Stimulated activated CD4-positive, alpha-beta T cell treated with anti-CD3 and anti-CD28 coated beads, Interleukin-4, amount 100 ng/mL, for 1 hour (primary cell): ENCODE measurements at regions not wholly inside any gene's neighbourhood (a gene's known extent, or its start where the extent isn't known, plus 50 kb on each side); places are given as distances from the start of the nearest gene placed in this dataset.

Experiments used
- DNase-seq: peaks from one replicate; pipeline ENCODE4 v3.0.0-alpha.2; 2020

DNA sequence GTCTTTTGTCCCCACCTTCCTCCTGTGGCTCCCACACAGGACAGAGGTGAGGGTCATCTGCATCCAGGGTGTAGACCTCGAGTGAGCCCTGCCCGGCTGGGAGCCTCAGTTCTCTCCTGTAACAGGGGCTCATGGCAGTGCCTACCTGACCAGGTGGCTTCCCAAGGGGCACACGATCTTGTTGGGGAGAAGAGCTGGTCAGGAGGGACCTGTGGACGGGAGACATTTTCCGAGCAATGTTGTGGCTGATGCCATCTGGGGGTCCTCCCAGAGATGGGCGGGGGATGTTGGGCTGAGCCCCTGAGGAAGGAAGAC is 51.9 kb downstream of the CEBPB start:
- DNase-seq: no peak

DNA sequence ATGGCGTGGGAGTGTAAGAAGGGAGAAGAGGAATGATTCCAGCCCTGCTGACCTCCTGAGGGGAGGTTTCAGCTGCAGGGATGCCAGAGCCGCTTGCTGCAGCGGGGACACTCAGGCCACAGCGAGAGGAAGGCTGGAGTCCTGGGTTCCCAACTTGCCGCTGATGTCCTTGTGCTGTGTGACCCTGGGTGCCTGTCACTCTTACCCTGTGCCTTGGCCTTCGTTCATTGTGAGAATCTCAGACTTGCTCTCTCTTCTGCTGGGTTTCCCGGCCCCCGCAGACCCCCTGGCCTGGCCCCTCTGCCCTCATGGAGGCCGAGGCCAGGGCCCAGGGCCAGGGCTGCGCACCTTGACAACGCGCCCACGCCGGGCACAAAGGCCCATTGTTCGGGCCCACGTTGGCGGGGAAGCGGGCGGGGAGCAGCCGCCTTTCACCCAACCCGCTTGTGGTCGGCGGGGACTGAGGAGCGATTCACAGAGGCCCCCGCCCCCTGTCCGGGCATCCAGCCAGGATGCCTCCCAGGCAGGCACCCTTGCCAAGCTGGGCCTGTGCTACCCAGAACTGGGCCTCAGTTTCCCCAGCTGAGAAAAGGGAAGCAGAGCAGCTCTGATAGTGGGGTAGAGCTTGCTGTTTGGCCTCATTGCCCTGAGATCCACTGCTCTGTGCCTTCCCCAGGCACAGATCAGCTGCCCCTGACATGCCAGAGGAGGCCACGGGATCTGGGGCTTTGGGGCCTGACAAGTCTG is 52.4 kb downstream of the CEBPB start:
- no peak for DNase-seq

DNA sequence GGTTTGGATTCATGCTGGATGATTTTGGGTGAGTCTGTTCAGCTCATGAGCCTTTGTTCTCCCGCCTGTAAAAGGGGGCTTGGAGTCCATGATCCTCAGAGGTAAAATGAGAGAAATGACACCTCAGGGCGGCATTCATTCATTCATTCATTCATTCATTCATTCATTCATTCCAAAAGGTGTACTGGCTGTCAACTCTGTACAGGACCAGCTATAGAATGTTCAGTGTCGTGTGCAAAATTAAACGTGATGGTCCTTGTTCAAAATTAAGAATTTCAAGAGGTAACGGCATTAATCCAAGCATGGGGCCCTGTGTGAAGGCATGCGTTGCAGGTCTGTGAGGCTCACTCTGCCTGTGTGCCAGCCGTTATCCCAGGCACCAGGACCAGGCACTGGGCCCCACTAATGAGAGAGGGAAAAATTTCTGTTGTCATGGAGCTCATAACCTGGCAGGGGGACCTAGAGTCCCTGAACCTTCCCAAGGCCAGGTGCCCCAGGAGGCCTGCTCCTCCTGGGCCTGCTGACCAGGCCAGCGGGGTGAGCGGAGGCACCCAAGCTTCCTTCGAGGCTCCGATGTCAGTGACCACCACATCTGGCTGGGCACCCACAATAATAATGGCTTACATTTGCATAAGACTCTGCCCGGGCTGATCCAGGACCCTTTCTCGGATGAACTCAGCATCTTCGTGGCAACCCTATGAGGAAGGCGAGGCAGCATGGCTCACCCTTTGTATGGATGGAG is 53.2 kb downstream of the CEBPB start:
- DNase-seq: no peak

DNA sequence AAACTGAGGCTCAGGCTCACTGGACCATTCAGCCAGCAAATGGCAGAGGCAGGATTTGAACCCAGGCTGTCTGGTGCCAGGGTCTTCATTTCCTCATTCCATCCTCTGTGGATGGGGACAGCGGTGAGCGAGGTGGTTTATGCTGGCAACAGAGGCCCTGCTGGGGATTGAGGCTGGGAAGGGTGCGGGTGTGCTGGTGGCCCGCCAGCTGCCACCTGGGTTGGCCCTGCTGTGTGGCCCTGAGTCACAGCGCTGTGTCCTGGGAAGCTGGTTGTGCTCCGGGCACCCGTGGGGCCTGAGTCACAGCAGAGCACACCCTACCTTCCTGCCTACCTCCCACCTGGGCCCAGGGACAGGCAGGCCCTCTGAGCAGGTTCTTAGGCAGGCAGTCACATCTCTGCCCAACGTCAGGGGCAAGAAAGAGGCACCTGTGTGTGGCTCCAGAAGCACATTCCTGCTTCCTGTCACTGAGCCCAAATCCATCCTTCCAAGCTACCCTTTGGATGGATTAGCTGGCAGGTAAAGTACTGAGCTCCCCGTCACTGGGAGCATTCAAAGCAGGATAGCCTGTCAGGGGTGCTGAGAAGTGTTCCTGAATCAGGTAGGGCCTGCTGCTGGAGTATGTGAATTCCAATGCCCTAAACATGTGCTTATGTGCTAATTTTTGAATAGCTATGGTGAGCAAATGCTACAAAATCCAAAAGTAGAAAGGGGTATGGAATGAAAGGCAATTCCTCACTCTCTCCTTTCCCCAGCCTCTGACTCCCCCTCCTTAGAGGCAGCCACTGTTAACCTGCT is 53.9 kb downstream of the CEBPB start:
- DNase-seq: no peak

DNA sequence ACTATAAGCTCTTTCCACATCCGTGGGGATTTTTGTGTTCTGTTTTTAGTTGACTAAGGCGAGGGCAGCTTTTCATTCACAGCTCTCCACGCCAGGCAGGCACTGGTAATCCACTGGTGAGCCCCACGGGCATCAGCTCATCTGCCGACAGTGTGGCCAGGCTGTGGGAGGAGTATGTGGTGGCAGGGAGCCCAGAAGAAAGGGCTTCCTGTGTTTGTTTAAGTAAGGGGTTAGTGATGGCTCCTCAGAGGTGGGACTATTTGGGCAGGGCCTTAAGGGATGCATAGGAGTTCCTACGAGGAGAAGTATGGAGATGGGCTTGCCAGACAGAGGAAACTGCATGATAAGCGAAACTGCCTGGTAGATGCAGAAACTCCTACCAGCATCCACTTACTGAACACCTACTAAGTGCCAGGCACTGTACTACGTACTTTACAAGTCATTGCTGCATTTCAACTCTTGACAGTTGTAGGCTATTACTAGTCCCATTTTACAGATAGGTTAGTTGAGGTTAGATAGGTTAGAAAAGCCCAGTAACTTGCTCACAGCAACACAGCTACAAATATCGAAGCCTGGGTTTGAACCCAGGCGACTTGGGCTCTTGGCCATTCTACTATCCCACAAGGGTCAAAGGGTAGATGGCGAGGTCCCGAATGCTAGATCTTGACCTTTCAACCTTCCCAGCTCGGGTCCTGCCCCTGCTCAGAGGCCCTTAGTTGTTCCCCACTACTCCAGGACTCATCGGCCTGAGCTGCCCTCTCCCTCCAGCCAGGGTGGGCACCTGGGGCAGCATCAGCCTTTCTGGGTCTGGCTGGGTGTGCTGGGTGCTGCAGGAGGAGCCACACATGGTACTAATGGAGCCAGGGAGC is 55.1 kb downstream of the CEBPB start:
- no peak for DNase-seq

DNA sequence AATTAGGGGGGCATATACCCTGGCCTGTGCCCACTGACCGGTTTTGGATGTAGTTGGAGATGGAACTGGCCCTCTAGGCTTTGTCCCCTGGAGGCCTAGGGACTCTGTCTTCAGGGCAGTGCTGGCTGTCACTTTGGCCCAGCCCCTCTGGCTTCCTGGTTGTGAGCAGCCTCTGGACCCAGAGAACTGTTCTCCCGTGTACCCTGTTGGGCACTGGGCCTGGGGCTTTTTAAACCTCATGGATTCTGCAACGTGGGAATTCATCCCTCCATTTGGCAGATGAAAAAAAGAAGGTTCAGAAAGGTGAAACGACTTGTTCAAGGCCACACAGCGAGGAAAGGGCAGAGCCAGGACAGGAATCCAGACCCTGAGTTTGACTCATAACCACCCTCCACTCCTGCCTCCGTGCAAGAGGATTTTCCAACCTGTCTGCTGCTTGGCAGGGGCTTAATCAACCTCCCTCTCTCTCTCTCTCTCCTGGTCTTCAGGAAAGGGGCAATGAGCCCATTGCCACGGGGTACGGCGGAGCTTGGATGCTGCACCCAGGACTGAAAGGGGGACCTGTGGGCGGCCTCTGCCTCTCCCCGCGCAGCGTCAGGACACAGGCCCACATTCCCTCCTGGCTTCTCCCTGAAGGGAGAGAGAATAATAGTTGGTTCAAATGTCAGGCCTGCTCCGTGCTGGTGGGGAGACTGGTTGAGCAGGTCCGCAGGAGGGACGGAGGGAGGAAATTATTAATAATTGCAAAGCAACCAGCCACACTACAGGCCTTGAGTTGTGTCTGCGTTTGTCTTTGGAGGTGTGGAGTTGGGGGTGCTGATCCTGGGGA is 56.0 kb downstream of the CEBPB start:
- DNase-seq: no peak

DNA sequence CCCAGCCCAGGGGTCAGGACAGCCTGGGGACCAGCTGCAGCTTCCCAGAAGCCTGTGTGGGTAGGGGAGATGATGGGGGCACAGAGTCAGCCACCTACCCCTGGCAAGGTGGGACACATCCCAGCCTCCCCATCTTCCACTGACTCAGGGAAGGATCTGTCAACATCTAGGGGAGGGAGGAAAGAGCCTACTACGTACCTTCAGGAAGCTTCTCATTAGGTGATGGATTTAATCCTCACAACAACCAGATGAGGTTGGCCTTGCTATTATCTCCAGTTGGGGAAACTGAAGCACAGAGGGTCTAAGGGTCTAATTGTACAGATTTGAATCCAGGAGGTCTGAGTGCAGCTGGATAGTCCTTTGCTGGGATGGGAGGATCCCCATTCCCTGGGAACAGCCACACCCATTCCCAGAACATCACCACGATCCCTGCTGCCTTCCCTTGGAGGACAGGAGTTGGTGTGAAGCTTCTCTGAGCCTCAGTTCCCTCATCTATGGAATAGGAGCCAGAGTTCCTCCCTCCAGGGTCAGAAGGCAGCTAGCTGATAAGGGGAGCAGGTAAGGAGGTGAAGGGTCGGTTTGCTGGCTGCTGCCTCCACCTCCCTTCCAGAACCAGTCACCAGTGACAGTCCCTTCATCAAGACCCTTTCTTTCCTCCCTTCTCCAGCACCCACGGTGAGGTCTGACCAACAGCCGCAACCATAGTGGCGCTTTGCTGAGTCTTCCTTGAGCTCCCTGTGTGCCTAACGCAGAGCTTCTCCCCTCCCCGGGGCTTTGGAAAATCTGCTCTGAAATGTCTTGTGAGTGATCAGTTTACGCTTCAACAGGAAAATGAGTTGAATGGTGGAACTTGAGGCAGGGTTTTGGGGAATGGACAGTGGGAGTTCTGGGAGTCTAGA is 56.8 kb downstream of the CEBPB start:
- no peak for DNase-seq

DNA sequence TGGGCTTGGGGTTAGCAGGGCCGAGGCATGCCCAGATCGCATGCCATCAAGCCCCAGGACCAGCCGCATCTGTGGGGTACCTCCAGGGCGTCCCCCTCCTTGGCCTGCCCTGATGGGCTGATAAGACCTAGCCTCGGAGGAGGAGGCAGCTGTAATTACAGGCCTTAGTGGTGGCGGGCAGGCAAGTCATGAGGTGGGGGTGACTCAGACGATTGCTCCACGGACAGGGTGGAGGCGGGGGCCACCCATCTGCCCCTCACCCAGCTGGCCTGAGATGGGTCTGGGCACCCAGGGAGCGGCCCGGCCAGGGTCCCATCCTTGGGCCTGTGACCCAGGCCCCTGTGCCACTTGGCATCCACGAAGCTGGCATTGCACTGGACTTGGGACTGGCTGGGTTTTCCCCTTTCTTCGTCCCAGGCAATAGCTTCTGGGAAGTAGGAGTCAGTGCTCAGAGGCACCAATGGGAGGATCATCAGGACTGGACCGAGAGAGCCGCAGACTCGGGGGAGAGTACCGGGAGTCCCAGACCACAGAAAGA is 57.5 kb downstream of the CEBPB start:
- DNase-seq: no peak

DNA sequence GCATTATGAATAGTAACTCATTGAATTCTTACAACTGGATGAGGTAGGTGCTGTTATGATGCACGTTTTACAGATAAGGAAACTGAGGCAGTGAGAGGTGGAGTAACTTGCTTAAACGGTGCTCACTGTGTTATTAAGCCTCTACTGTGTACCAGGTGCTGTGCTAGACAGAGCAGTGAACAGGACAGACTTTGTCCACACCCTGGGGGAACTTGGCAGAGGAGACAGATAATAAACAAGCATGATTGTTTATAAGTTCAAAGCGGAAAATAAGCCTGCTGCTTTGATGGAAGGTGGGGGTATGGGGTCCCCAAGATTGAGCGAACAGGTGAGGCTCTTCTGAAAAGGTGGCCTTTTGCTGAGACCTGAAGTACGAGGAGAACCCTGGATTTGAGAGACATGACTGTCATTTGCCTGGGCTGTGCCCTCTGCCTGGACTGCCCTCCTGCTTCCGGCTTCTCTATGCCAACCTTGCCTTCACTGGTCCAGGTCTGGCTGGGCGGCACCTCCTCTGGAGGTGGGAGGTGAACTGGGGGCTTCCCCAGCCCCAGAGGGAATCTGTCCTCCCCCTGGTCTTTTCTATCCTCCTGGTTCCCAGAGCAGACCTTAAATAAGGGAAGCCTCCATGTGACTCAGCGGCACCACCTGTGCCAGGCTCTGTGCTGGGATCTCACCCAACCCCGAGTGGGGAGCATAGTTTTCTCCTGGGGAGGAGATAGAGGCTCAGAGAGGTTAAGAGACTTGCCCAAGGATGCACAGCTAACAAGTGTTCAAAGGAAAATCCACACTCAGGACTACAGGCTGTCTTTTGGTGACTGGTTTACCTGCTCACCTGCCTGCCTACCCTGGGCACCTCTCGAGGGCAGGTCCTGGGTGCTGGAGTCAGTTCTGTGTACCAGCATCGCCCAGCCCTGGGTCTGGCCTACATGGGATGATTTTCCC is 59.1 kb downstream of the CEBPB start:
- DNase-seq: no peak

DNA sequence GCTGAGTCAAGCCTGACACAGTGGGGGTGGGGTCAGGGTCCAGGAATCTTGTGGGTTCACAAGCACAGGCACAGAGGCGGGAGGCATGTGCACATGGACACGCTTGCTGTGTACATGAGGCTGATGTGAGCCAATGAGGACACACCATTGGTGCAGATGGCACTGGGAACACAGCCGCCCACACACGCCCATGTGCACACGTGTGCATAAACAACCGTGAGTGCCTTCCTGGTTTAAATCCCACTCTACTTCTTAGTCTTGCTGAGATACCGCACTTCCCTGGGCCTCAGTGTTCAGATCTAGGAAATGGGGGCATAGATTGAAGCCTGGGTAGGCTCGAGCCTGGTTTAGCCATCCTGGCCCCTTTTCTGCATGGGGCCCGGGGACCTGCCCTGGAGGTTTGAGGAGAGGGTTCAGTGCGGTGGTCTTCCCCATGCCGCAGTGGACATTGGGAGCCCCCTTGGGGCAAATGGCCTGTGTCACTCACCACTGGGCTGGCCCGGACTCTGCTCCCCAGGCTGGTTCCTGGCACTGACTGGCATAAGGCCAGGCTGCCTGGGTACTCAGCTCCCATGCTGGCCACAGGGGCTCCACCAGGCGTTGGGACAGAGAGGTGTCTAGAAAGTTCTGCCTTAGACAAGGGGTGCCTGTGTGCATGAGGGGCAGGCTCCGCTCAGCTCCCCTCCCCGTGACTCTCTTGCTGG is 60.2 kb downstream of the CEBPB start:
- no peak for DNase-seq

DNA sequence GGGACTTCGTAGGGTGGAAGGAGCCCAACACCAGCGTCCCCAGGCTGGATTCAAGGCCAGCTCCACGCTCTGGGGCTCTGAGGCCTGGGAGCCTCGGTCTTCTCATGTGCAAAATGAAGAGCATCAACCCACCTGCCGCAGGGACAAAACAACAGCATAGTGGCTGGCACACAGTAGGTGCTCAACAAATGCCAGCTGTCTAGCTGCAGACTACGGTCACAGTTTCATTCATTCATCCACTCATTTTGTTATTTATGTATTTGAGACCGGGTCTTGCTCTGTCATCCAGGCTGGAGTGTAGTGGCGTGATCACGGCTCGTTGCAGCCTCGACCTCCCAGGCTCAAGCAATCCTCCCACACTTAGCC is 60.7 kb downstream of the CEBPB start:
- no peak for DNase-seq

DNA sequence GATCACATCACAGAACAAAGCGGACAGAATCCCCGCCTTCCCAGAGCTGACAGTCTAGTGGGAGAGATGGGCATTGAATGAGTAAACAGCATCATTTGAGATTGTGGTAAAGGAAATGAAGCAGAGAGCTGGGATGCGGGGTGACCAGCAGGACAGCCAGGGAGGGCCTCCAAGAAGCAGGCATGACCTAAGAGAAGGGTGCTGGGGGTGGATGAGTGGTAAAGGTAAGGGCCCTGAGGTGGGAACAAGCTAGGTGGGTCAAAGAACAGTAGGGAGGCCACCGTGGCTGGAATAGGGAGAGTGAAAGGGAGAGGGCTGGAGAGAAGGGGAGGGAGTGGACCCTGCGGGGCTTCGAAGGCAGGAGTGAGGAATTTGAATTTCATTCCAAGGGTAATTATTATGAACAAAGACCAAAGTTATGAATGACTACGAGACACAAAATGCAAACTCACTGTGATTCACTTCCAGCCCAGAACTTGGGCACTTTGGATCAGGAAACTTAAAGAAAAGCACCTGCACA is 61.4 kb downstream of the CEBPB start:
- no peak for DNase-seq

DNA sequence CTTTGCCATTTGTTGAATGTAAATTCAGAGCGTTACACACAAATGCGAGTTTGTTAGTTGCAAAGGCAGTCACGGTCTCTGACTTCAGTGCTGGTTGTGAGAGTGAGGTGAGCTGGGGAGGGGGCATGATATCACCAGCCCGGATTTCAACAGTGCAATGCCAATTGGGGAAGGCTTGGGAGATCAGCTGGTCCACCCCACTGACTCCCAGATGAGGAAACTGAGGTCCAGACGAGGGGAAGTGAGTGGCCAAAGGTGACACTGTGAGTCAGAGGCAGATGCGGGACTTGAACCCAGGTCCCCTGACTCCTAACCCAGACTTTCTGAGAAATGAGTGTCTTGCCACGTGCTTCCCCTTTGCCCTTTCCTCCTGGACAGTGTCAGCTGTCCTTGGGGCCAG is 62.1 kb downstream of the CEBPB start:
- DNase-seq: no peak

DNA sequence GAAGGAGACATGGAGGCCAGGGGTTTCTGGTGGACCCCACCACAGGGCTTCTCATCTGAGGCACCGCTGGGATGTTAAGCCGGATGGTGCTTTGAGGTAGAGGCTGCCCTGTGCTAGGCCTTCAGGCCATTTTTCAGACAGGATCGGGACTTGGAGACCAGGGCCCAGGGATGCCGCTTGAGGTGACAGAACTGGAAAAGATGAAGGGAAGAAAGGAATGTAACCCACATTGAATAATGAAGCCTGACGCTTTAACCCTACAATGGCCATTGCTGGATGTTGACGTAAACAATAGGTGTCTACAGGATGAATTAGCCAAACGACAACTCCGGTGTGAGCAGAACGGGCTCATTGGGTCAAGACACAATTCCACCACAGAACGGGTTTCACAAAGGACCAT is 62.5 kb downstream of the CEBPB start:
- DNase-seq: no peak

DNA sequence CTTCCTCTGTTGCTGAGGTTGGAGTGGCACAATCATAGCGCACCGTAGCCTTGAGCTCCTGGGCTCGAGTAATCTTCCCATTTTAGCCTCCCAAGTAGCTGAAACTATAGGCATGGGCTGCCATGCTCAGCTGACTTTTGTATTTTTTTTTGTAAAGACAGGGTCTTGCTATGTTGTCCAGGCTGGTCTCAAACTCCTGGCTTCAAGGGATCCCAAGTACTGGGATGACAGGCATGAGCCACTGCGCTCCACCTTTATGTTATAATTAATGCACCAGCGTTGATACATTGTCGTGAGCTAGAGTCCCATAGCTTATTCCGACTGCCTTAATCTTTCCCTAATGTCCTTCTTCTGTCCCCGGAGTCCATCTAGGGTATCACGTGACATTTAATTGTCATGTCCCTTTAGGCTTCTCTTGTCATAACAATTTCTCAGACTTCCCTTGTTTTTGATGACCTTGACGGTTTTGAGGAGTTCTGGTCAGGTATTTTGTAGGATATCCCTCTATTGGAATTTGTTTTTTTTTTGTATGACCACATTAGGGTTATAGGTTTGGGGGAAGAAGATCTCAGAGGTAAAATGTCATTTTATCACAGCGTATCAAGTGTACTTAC is 63.9 kb downstream of the CEBPB start:
- no peak for DNase-seq

DNA sequence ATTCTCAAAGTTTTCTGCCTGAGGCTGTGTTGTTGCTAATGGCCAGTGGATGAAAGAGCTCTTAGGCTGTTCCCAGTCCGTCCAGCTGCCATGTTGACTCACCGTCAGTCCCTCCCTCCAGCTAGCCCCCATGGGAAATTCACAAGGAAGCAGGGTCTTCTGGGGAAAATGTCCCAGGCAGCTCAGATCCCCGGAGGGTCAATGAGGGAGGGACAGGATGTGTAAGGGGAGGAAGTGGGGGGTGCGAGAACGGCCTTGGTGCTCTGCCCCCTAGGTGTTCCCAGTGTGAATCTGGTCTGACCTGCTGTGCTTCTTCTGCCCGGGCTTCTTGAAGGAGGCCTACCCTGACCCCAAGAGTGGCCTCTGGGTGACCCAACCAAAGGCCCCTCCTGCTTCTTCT is 65.9 kb downstream of the CEBPB start:
- DNase-seq: no peak

DNA sequence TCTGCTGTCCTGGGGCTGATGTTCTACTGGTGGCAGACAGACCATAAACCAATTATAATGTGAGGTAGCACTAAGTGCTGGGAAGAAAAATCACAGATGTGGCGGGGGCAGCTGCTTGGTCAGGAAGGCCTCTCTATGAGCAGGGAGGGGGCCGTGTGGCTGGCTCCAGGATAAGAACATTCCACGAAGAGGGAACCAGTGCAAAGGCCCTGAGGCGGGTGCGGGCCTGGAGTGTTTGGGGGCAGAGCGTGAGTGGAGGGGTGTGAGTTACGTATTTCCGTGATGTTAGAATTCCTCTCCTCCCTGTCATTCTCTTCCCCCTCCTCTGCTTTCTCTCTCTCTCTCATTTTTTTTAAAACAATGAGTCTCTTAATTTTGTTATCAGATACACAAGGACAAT is 67.2 kb downstream of the CEBPB start:
- no peak for DNase-seq

DNA sequence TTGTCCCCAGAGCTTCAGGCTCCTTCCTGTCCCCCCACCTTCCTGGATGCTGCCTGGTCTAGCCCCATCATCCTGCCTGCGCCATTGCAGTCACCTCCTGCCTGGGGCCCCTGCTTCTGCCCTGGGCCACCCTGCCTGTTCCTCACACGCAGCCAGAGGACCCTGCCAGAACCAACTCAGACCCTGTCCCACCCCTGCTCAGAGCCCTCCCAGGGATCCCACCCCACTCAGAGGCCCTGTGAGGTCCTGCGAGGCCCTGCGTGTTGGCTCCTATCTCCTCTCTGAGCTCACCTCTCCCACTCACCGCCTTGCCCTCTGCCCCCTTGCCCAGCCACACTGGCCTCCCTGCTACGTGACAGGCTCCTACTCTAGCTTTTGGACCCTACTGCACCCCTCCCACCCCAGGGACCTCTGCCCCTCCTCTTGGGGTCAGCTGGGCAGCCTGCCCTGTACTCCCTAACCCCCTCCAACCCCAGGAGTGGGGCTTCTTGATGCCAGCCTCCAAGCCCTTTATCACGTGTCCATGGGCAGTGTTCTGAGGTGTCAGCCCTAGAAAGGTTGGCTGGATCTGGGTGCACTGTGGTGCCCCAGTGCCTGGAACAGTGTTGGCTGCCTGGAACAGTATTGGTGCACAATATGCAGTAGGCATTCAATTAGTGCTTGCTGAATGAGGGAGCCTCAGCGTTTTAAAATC is 68.3 kb downstream of the CEBPB start:
- DNase-seq: no peak
